Liver (tissue), 8 donors: ENCODE measurements at regions not wholly inside any gene's neighbourhood (a gene's known extent, or its start where the extent isn't known, plus 50 kb on each side); places are given as distances from the start of the nearest gene placed in this dataset.

ENCODE experiments used
- DNase-seq: peaks from one replicate; pipeline ENCODE4 v3.0.0-alpha.2; 2017; ENCODE audit warnings: low spot score
- H3K27ac ChIP-seq, 2 donors: one replicate each; pipeline ENCODE4 v1.7.0; 2013; ENCODE audit warnings: inconsistent platforms in 2 of 2, low read length in 2 of 2, control low read depth in 1 of 2, low read depth in 1 of 2, mild to moderate bottlenecking in 1 of 2
- H3K27me3 ChIP-seq, 4 donors: one replicate each; pipeline versions ENCODE4 v1.6.1 to v1.7.0; 2013; ENCODE audit warnings: low read length in 3 of 4, inconsistent platforms in 1 of 4, mild to moderate bottlenecking in 1 of 4, moderate library complexity in 1 of 4; ENCODE audit not compliant: control insufficient read depth in 4 of 4, insufficient read depth in 4 of 4
- H3K36me3 ChIP-seq, 4 donors: one replicate each; pipeline versions ENCODE4 v1.6.1 to v1.7.0; 2013; ENCODE audit warnings: low read length in 3 of 4, mild to moderate bottlenecking in 3 of 4, low read depth in 1 of 4, moderate library complexity in 1 of 4; ENCODE audit not compliant: control insufficient read depth in 4 of 4, insufficient read depth in 3 of 4
- H3K4me1 ChIP-seq, 4 donors: one replicate each; pipeline versions ENCODE4 v1.6.1 to v1.7.0; 2013; ENCODE audit warnings: low read length in 3 of 4, mild to moderate bottlenecking in 3 of 4, moderate library complexity in 1 of 4; ENCODE audit not compliant: control insufficient read depth in 4 of 4, insufficient read depth in 4 of 4
- H3K4me3 ChIP-seq, 3 donors: one replicate each; pipeline versions ENCODE4 v1.6.1 to v1.7.0; 2013; ENCODE audit warnings: low read length in 3 of 3, control low read depth in 1 of 3, low read depth in 1 of 3, mild to moderate bottlenecking in 1 of 3
- H3K9ac ChIP-seq, 2 donors: one replicate each; pipeline ENCODE4 v1.7.0; 2013; ENCODE audit warnings: low read length in 2 of 2, mild to moderate bottlenecking in 2 of 2, moderate library complexity in 2 of 2, control low read depth in 1 of 2, low read depth in 1 of 2
- H3K9me3 ChIP-seq, 4 donors: one replicate each; pipeline versions ENCODE4 v1.6.1 to v1.7.0; 2013; ENCODE audit warnings: low read length in 3 of 4; ENCODE audit not compliant: control insufficient read depth in 4 of 4
- ATF3 ChIP-seq: IDR thresholded peaks from 2 replicates; pipeline ENCODE4 v1.6.1; 2016; ENCODE audit warnings: antibody characterized with exemption
- CTCF ChIP-seq: fragments of 150-350 bp; IDR thresholded peaks from 2 replicates; pipeline ENCODE4 v1.5.1; 2017; ENCODE audit warnings: improper control_type of control experiment, low read depth, low read length; ENCODE audit not compliant: missing input control
- EGR1 ChIP-seq, 2 donors: IDR thresholded peaks; 2 replicates each; pipeline ENCODE4 v1.6.1; 2016 to 2018; ENCODE audit warnings: antibody characterized with exemption in 2 of 2, low read depth in 2 of 2
- FOXA1 ChIP-seq: IDR thresholded peaks from 2 replicates; pipeline ENCODE4 v1.6.1; 2016; ENCODE audit warnings: antibody characterized with exemption
- FOXA2 ChIP-seq: IDR thresholded peaks from 2 replicates; pipeline ENCODE4 v1.6.1; 2016; ENCODE audit warnings: antibody characterized with exemption
- GABPA ChIP-seq, 2 donors: IDR thresholded peaks in 1 of 2; conservative IDR thresholded peaks in 1 of 2; 2 replicates each; pipeline ENCODE4 v1.6.1; 2016; ENCODE audit warnings: antibody characterized with exemption in 2 of 2, mild to moderate bottlenecking in 1 of 2, moderate library complexity in 1 of 2
- HNF4A ChIP-seq, 2 donors: conservative IDR thresholded peaks; 2 replicates each; pipeline ENCODE4 v1.6.1; 2016; ENCODE audit warnings: antibody characterized with exemption in 2 of 2, mild to moderate bottlenecking in 2 of 2
- HNF4G ChIP-seq: IDR thresholded peaks from 2 replicates; pipeline ENCODE4 v1.6.1; 2016; ENCODE audit warnings: antibody characterized with exemption
- JUND ChIP-seq, 2 donors: IDR thresholded peaks; 2 replicates each; pipeline ENCODE4 v1.6.1; 2016; ENCODE audit warnings: antibody characterized with exemption in 2 of 2
- MAX ChIP-seq: IDR thresholded peaks from 2 replicates; pipeline ENCODE4 v1.6.1; 2016; ENCODE audit warnings: antibody characterized with exemption
- NR2F2 ChIP-seq: IDR thresholded peaks from 2 replicates; pipeline ENCODE4 v1.6.1; 2016; ENCODE audit warnings: antibody characterized with exemption
- RAD21 ChIP-seq, 2 donors: IDR thresholded peaks; 2 replicates each; pipeline ENCODE4 v1.6.1; 2016; ENCODE audit warnings: antibody characterized with exemption in 2 of 2, mild to moderate bottlenecking in 2 of 2
- REST ChIP-seq: IDR thresholded peaks from 2 replicates; pipeline ENCODE4 v1.6.1; 2016; ENCODE audit warnings: antibody characterized with exemption, mild to moderate bottlenecking
- RXRA ChIP-seq, 2 donors: IDR thresholded peaks; 2 replicates each; pipeline ENCODE4 v1.6.1; 2017 to 2018; ENCODE audit warnings: antibody characterized with exemption in 2 of 2, mild to moderate bottlenecking in 1 of 2
- SP1 ChIP-seq: IDR thresholded peaks from 2 replicates; pipeline ENCODE4 v1.6.1; 2018; ENCODE audit warnings: antibody characterized with exemption, mild to moderate bottlenecking
- TAF1 ChIP-seq: conservative IDR thresholded peaks from 2 replicates; pipeline ENCODE4 v1.6.1; 2016; ENCODE audit warnings: antibody characterized with exemption, mild to moderate bottlenecking
- YY1 ChIP-seq: IDR thresholded peaks from 2 replicates; pipeline ENCODE4 v1.6.1; 2016; ENCODE audit warnings: antibody characterized with exemption, mild to moderate bottlenecking
- ZBTB33 ChIP-seq: IDR thresholded peaks from 2 replicates; pipeline ENCODE4 v1.6.1; 2016; ENCODE audit warnings: antibody characterized with exemption
- WGBS: extraction: QIAGEN DNeasy Blood & Tissue Kit; methylation state at CpG from one replicate; pipeline ENCODE4 v1.1.7; 2013; 5-methylcytosine and 5-hydroxymethylcytosine counted together
- donor health status: healthy.
- donor health status: healthy.
- donor health status: healthy.
- donor health status: healthy.
- donor health status: healthy.

GRCh38 chr2:180366481-180366880, 359.4 kb upstream of the CWC22 start:
- H3K36me3 ChIP-seq = no peaks in the 10 kb centered on the region
- H3K4me1 ChIP-seq = no peaks in the 10 kb centered on the region
- no peak for DNase-seq
- no peak overlapping the region for H3K27ac ChIP-seq
- TF ChIP-seq ZBTB33 (no peak), CTCF (no peak), MAX (no peak), NR2F2 (no peak), HNF4G (no peak), FOXA2 (no peak), GABPA (IDR thresholded peaks at IDR 0.05 in 1 of 2, conservative IDR thresholded peaks at IDR 0.05 in 1 of 2) (no peak), REST (no peak), JUND (IDR thresholded peaks at IDR 0.05) (no peak), FOXA1 (no peak), HNF4A (conservative IDR thresholded peaks at IDR 0.05) (no peak), RAD21 (IDR thresholded peaks at IDR 0.05) (no peak), TAF1 (no peak), SP1 (no peak), YY1 (no peak), EGR1 (IDR thresholded peaks at IDR 0.05; ENCODE audit: low read depth in 2 of 2) (no peak), RXRA (IDR thresholded peaks at IDR 0.05) (no peak), ATF3 (no peak)
- H3K9me3 ChIP-seq = no peaks in the 10 kb centered on the region
- H3K27me3 ChIP-seq = peaks cover 0 to 3% (median 0%) of the 10 kb centered on the region in 4 donors
- no peak overlapping the region for H3K9ac ChIP-seq
- H3K4me3 ChIP-seq = no peak overlapping the region

DNA sequence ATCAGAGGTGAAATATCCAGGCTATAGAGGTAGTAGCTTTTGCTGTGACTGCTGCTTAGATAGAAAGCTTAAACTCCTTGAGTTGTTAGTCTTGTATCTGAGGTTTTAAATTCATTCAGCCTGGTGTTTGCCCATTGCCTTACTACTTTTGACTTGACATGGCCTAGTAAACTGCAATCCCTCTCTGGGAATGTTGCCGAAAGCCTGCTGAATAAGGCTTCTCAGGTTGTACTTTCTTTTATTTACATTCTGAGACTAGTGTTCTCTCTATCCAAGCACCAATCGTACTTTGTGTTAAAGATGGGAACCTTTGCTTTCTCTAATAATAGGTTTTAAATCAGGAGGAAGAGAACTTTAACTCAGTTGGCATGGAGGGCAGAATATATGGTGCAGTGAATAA, 357.6 kb upstream of the CWC22 start:
- no peak for TF ChIP-seq HNF4G
- TF ChIP-seq EGR1 (IDR thresholded peaks at IDR 0.05; ENCODE audit: low read depth in 2 of 2) = no peak
- no peak for DNase-seq

More for the DNA sequence above, 357.6 kb upstream of the CWC22 start:
- Histone ChIP-seq H3K9me3 (no peaks in the 10 kb centered on the region), H3K27me3 (peaks cover 0 to 3% (median 0%) of the 10 kb centered on the region in 4 donors), H3K9ac (no peak overlapping the region), H3K27ac (no peak overlapping the region), H3K4me3 (no peak overlapping the region), H3K4me1 (no peaks in the 10 kb centered on the region), H3K36me3 (no peaks in the 10 kb centered on the region)
- WGBS = 77% methylated on average over 2 of the region's 2 CpGs
